Lower leg skin (tissue), 4 donors: ENCODE measurements at regions not wholly inside any gene's neighbourhood (a gene's known extent, or its start where the extent isn't known, plus 50 kb on each side); places are given as distances from the start of the nearest gene placed in this dataset.

Source experiments
- DNase-seq, 2 donors: peaks; one replicate each; pipeline ENCODE4 v3.0.0-alpha.2; 2019; ENCODE audit warnings: low spot score in 2 of 2
- H3K4me3 ChIP-seq: fragments of 200-600 bp; sonication (generic); 2 replicates; pipeline ENCODE4 v1.5.1; 2017; ENCODE audit warnings: mild to moderate bottlenecking, low read depth; ENCODE audit not compliant: poor library complexity, severe bottlenecking
- CTCF ChIP-seq, 3 donors: fragments of 450-650 bp; IDR thresholded peaks; one replicate each; pipeline ENCODE4 v1.5.1; 2016; ENCODE audit warnings: antibody characterized with exemption in 3 of 3, mild to moderate bottlenecking in 3 of 3, moderate library complexity in 2 of 3
- POLR2A ChIP-seq, 2 donors: fragments of 450-650 bp; IDR thresholded peaks; one replicate each; pipeline ENCODE4 v1.6.1; 2016 to 2017; ENCODE audit warnings: antibody characterized with exemption in 2 of 2, mild to moderate bottlenecking in 1 of 2, moderate library complexity in 1 of 2
- WGBS, 2 donors: methylation state at CpG; one replicate each; pipeline ENCODE4 v1.1.5; 2018; 5-methylcytosine and 5-hydroxymethylcytosine counted together
- intact Hi-C: fragments of 100-400 bp; cut with DNase I; formaldehyde crosslinking; loops from one replicate; pipeline ENCODE4 v1.15.0; 2023; ENCODE audit warnings: low total_unique reads

GRCh38 chr13:80555796-80556678 lies 215.1 kb upstream of the SPRY2 start:
- no peak for DNase-seq
- 59 to 63% methylated on average over 5 of the region's 5 CpGs for WGBS, 2 donors
- H3K4me3 ChIP-seq: no peak overlapping the region
- intact Hi-C loops: no loop called here
- no peak for TF ChIP-seq CTCF (IDR thresholded peaks at IDR 0.05)
- no peak for TF ChIP-seq POLR2A (IDR thresholded peaks at IDR 0.05)

- TF ChIP-seq CTCF (IDR thresholded peaks at IDR 0.05): no peak
- no peak for TF ChIP-seq POLR2A (IDR thresholded peaks at IDR 0.05)
- WGBS, 2 donors: 57 to 63% methylated on average over 4 of the region's 4 CpGs
- DNase-seq: no peak
- intact Hi-C loops: no loop called here
- H3K4me3 ChIP-seq: no peak overlapping the region
These were observed 212.0 kb upstream of the SPRY2 start for GRCh38 chr13:80552851-80553440.

- TF ChIP-seq POLR2A (IDR thresholded peaks at IDR 0.05): no peak
- TF ChIP-seq CTCF (IDR thresholded peaks at IDR 0.05): no peak
- DNase-seq: no peak
- no peak overlapping the region for H3K4me3 ChIP-seq
- intact Hi-C loops: no loop called here
- 3 to 8% methylated on average over 1 of the region's 1 CpG for WGBS, 2 donors
These were observed 210.9 kb upstream of the SPRY2 start for GRCh38 chr13:80551650-80552497.

- no peak overlapping the region for H3K4me3 ChIP-seq
- TF ChIP-seq POLR2A (IDR thresholded peaks at IDR 0.05) (no peak), CTCF (IDR thresholded peaks at IDR 0.05) (no peak)
- 51% methylated on average over 2 of the region's 2 CpGs for WGBS, 2 donors
- no peak for DNase-seq
- intact Hi-C loops: no loop called here
These were observed 210.1 kb upstream of the SPRY2 start for GRCh38 chr13:80550971-80551441.

GRCh38 chr13:80548915-80549314 lies 208.0 kb upstream of the SPRY2 start:
- no peak overlapping the region for H3K4me3 ChIP-seq
- DNase-seq: no peak
- intact Hi-C loops: no loop called here
- no peak for TF ChIP-seq POLR2A (IDR thresholded peaks at IDR 0.05)
- TF ChIP-seq CTCF (IDR thresholded peaks at IDR 0.05): no peak
